ENCODE measurements at regions not wholly inside any gene's neighbourhood (a gene's known extent, or its start where the extent isn't known, plus 50 kb on each side); places are given as distances from the start of the nearest gene placed in this dataset.

DNA sequence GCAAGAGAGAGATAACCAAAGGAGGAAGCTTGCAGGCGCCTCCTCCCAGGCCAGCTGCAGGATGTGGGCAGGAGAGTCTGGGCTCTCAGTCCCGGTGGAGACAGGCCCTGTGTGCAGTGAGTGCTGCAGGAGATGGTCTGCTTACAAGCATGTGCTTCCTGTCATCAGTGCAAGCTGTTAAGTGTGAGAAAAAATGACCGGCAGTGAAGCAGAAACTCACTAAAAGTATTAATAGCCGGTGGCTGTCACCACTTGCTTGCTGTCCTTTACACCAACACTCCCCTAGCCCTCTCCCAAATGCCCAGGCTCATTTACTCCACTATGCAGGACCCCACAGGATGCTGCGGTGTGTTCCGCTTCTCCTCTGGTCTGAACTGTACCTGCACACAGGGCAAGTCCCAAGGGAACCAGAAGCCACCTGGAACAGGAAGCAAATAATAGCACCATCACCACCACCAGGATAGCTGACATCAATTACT lies 435.6 kb upstream of the HS6ST1 start:
- TF ChIP-seq, protein P1, sequence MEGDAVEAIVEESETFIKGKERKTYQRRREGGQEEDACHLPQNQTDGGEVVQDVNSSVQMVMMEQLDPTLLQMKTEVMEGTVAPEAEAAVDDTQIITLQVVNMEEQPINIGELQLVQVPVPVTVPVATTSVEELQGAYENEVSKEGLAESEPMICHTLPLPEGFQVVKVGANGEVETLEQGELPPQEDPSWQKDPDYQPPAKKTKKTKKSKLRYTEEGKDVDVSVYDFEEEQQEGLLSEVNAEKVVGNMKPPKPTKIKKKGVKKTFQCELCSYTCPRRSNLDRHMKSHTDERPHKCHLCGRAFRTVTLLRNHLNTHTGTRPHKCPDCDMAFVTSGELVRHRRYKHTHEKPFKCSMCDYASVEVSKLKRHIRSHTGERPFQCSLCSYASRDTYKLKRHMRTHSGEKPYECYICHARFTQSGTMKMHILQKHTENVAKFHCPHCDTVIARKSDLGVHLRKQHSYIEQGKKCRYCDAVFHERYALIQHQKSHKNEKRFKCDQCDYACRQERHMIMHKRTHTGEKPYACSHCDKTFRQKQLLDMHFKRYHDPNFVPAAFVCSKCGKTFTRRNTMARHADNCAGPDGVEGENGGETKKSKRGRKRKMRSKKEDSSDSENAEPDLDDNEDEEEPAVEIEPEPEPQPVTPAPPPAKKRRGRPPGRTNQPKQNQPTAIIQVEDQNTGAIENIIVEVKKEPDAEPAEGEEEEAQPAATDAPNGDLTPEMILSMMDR (IDR thresholded peaks at IDR 0.05; ENCODE audit: insufficient read depth, low read length, missing control alignments), result no peak
- H3K4me3 ChIP-seq (ENCODE audit: low read depth, low read length), result no peak overlapping the region
- CTCF ChIA-PET, result interaction anchor here (0.9 to 2.9 kb wide), 6 partner anchors 10 to 350 kb away, joined by 3 to 15 read pairs (median 3); no protein-coding TSS in a partner anchor
- no peak for DNase-seq (ENCODE audit: low read depth, low spot score)
- POLR2A ChIA-PET, result no interaction called here

DNA sequence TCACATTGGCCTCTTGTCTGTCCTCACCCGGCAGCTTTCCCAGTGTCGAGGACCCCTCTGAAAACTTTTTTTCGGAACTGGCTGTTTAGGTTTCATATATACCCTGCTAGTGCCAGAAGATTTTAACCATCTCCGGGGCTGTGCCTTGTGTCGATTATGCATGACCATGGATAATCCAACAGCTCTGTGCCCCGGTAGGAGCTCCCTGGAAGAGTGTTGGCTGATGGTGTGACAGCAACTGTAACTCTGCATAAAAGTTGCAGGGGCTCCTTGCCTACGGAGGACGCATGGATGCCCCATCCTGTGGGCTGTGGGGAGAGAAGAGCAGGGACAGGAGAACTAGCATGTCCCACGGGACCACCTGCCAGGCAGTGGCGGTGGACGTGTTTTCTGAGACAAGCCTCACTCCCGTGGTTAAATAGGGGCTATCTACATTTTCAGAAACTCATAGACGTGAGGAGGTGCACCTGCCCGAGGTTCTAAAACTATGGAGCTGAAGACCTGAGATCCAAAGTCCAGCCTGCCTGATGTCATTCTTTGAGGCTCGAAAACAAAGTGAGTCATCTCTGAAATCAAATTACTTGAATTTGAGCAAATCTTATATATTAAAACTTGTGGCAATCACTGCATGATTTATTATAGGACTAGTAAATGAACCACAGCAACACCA lies 437.2 kb upstream of the HS6ST1 start:
- DNase-seq (ENCODE audit: low read depth, low spot score), result no peak
- TF ChIP-seq, protein P1 (IDR thresholded peaks at IDR 0.05; ENCODE audit: insufficient read depth, low read length, missing control alignments), result no peak
- ChIA-PET POLR2A (no interaction called here), CTCF (interaction anchor here (0.9 to 2.9 kb wide), 12 partner anchors 8 to 584 kb away, joined by 3 to 15 read pairs (median 4); no protein-coding TSS in a partner anchor)
- no peak overlapping the region for H3K4me3 ChIP-seq (ENCODE audit: low read depth, low read length)

DNA sequence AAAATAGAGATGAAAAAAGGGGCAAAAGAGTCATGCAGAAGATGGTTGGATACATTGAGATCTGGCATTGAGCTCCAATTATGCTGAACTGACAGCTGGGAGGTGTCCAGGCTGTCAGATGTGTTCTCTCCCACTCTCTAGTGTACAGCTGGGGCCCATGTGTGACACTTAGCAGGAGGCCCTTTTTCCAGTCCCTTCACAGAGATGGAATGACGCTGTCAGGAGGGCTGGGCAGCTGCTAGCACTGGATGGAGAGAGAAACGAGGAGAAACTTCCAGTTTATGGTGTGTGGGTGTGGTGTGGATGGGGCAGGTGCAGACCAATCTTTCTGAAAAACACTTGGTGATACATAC lies 437.7 kb upstream of the HS6ST1 start:
- TF ChIP-seq, protein P1 (IDR thresholded peaks at IDR 0.05; ENCODE audit: insufficient read depth, low read length, missing control alignments), result no peak
- CTCF ChIA-PET, result interaction anchor here (0.9 to 2.9 kb wide), 10 partner anchors 9 to 584 kb away, joined by 3 to 15 read pairs (median 4); no protein-coding TSS in a partner anchor
- no peak overlapping the region for H3K4me3 ChIP-seq (ENCODE audit: low read depth, low read length)
- no peak for DNase-seq (ENCODE audit: low read depth, low spot score)
- POLR2A ChIA-PET, result no interaction called here

DNA sequence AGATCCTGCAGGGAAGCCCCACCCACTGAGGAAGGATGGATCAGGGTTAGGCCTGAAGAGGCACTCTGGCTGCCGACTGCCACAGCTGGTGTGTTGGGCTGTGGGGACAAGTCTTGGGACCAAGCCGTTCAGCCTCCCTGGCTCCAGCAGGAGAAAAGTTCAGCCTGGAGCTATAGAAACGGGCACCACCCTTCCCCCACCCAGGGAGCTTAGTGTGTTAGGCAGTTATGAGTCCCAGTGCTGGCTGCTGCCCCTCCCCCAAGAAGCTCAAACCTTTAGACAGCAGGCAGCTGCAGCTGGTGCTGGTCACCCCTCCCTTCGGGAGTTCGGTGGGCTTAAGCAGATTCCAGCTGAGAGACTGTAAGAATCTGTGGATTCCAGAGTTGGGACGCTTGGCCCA lies 447.1 kb upstream of the HS6ST1 start:
- DNase-seq (ENCODE audit: low read depth, low spot score), result no peak
- TF ChIP-seq, protein P1 (IDR thresholded peaks at IDR 0.05; ENCODE audit: insufficient read depth, low read length, missing control alignments), result no peak
- no peak overlapping the region for H3K4me3 ChIP-seq (ENCODE audit: low read depth, low read length)
- ChIA-PET CTCF (interaction anchor here (1.1 kb wide), 1 partner anchor 29 kb away, joined by 3 read pairs; no protein-coding TSS in a partner anchor), POLR2A (no interaction called here)

DNA sequence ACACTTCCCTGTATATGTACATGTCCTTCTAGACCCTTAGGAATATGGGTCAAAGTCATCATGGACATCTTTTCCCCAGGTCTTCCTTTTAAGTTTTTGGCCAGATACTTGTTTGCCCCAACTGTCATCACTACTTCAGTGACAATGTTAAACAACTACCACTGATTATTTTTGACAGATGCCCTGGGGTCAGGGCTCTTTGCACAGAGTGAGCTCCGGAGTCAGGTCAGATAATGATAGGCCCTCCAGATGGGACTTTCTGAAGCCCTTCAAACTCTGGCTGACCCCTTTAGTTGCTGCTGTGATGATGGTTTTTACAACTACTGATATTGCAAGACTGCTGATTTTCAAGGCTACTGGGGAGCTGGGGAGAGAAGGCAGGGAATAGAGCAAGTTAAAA lies 449.4 kb upstream of the HS6ST1 start:
- ChIA-PET POLR2A (no interaction called here), CTCF (interaction anchor here (0.9 to 3.2 kb wide), 2 partner anchors 12 to 32 kb away, joined by 3 to 12 read pairs; no protein-coding TSS in a partner anchor)
- DNase-seq (ENCODE audit: low read depth, low spot score), result no peak
- no peak overlapping the region for H3K4me3 ChIP-seq (ENCODE audit: low read depth, low read length)
- TF ChIP-seq, protein P1 (IDR thresholded peaks at IDR 0.05; ENCODE audit: insufficient read depth, low read length, missing control alignments), result no peak

DNA sequence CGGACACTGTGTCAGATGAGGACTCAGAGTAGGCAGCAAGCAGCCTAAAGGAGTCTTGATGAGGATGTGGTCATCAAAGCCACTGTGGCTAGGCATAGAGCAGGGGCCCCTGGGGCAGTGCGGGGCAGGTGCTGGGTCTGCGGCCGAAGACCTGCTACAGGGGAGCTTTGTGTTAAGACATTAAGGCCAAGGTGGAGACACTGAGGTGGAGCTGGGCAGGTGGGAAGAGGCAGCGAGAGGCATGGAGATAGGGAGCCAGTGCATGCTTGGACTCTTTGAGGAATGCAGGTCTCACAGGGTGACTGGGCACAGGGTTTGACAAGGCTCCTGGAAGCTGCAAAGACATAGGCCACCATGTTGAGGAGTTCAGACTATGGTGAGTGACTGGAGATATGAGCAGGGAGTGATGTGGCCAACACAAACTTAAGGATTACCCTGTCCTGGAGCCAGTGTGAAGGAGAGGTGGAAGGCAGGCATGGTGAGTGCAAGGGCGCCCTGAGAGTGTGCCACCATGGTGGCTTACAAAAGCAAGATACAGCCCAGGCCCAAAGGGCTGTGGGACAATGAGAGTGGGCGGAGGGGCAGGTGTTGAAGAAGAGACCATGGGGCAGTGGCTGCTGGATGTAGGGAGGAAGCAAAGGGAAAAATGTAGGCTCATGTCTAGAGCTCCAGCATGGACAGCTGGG lies 450.9 kb upstream of the HS6ST1 start:
- DNase-seq (ENCODE audit: low read depth, low spot score), result no peak
- ChIA-PET CTCF (interaction anchor here (3.2 kb wide), 1 partner anchor 14 kb away, joined by 12 read pairs; no protein-coding TSS in a partner anchor), POLR2A (no interaction called here)
- TF ChIP-seq, protein P1 (IDR thresholded peaks at IDR 0.05; ENCODE audit: insufficient read depth, low read length, missing control alignments), result no peak
- H3K4me3 ChIP-seq (ENCODE audit: low read depth, low read length), result no peak overlapping the region

All from AG04449 (cell line).